22Rv1 (cell line): ENCODE measurements at regions not wholly inside any gene's neighbourhood (a gene's known extent, or its start where the extent isn't known, plus 50 kb on each side); places are given as distances from the start of the nearest gene placed in this dataset.

ENCODE experiments used
- ZFX ChIP-seq: fragments of 450-650 bp; IDR thresholded peaks from 2 replicates; pipeline ENCODE4 v1.6.1; 2017; ENCODE audit warnings: antibody characterized with exemption, borderline replicate concordance
- TF ChIP-seq, protein P1 (sequence below): fragments of 450-650 bp; IDR thresholded peaks from 2 replicates; pipeline ENCODE4 v1.5.1; 2017; ENCODE audit warnings: mild to moderate bottlenecking

- TF ChIP-seq, protein P1, sequence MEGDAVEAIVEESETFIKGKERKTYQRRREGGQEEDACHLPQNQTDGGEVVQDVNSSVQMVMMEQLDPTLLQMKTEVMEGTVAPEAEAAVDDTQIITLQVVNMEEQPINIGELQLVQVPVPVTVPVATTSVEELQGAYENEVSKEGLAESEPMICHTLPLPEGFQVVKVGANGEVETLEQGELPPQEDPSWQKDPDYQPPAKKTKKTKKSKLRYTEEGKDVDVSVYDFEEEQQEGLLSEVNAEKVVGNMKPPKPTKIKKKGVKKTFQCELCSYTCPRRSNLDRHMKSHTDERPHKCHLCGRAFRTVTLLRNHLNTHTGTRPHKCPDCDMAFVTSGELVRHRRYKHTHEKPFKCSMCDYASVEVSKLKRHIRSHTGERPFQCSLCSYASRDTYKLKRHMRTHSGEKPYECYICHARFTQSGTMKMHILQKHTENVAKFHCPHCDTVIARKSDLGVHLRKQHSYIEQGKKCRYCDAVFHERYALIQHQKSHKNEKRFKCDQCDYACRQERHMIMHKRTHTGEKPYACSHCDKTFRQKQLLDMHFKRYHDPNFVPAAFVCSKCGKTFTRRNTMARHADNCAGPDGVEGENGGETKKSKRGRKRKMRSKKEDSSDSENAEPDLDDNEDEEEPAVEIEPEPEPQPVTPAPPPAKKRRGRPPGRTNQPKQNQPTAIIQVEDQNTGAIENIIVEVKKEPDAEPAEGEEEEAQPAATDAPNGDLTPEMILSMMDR = no peak
- no peak for TF ChIP-seq ZFX
Measured at GRCh38 chr7:17552373-17552772, 253.9 kb downstream of the AHR start.
